H9 (cell line): ENCODE measurements at regions not wholly inside any gene's neighbourhood (a gene's known extent, or its start where the extent isn't known, plus 50 kb on each side); places are given as distances from the start of the nearest gene placed in this dataset.

Source experiments
- DNase-seq: peaks from one replicate; pipeline ENCODE4 v3.0.0-alpha.2; 2017
- H2AFZ ChIP-seq: one replicate; pipeline ENCODE4 v1.6.1; 2013; ENCODE audit warnings: mild to moderate bottlenecking, low read length, control low read depth, moderate library complexity
- H2AK5ac ChIP-seq: 2 replicates; pipeline ENCODE4 v1.6.1; 2013; ENCODE audit warnings: low read length, control low read depth, mixed read lengths; ENCODE audit not compliant: insufficient read length
- H2BK120ac ChIP-seq: one replicate; pipeline ENCODE4 v1.6.1; 2013; ENCODE audit warnings: low read depth, mild to moderate bottlenecking, low read length, control low read depth, inconsistent platforms; ENCODE audit not compliant: poor library complexity, severe bottlenecking
- H2BK12ac ChIP-seq: 2 replicates; pipeline ENCODE4 v1.6.1; 2013; ENCODE audit warnings: low read length, control low read depth, mixed read lengths, low read depth; ENCODE audit not compliant: insufficient read length
- H2BK15ac ChIP-seq: 2 replicates; pipeline ENCODE4 v1.6.1; 2013; ENCODE audit warnings: low read depth, low read length, control low read depth
- H2BK20ac ChIP-seq: one replicate; pipeline ENCODE4 v1.6.1; 2013; ENCODE audit warnings: low read depth, mild to moderate bottlenecking, low read length, control low read depth, inconsistent platforms; ENCODE audit not compliant: poor library complexity, severe bottlenecking
- H2BK5ac ChIP-seq: 2 replicates; pipeline ENCODE4 v1.6.1; 2013; ENCODE audit warnings: low read length, control low read depth, mixed read lengths; ENCODE audit not compliant: insufficient read length
- H3K14ac ChIP-seq: 2 replicates; pipeline ENCODE4 v1.6.1; 2013; ENCODE audit warnings: low read length, control low read depth; ENCODE audit not compliant: insufficient read depth
- H3K18ac ChIP-seq: 2 replicates; pipeline ENCODE4 v1.6.1; 2013; ENCODE audit warnings: low read depth, mild to moderate bottlenecking, mixed read lengths, low read length, control low read depth; ENCODE audit not compliant: insufficient read length
- H3K23ac ChIP-seq: 2 replicates; pipeline ENCODE4 v1.6.1; 2013; ENCODE audit warnings: low read length, control low read depth, mixed read lengths, low read depth; ENCODE audit not compliant: insufficient read length
- H3K23me2 ChIP-seq: 2 replicates; pipeline ENCODE4 v1.6.1; 2013; ENCODE audit warnings: low read depth, mild to moderate bottlenecking, mixed read lengths, low read length, control low read depth; ENCODE audit not compliant: insufficient read length, poor library complexity, severe bottlenecking
- H3K27ac ChIP-seq: 2 replicates; pipeline ENCODE4 v1.5.1; 2013; ENCODE audit warnings: low read length, control low read depth, mixed read lengths, low read depth; ENCODE audit not compliant: insufficient read length
- H3K27me3 ChIP-seq: 2 replicates; pipeline ENCODE4 v1.6.1; 2013; ENCODE audit warnings: low read length, control low read depth, inconsistent platforms; ENCODE audit not compliant: insufficient read depth
- H3K4ac ChIP-seq: 2 replicates; pipeline ENCODE4 v1.6.1; 2013; ENCODE audit warnings: low read depth, mild to moderate bottlenecking, control low read depth, inconsistent platforms, low read length, moderate library complexity
- H3K4me1 ChIP-seq: 2 replicates; pipeline ENCODE4 v1.6.1; 2013; ENCODE audit warnings: low read length, control low read depth, inconsistent platforms; ENCODE audit not compliant: insufficient read depth
- H3K4me2 ChIP-seq: 2 replicates; pipeline ENCODE4 v1.6.1; 2013; ENCODE audit warnings: low read length, control low read depth, mixed read lengths; ENCODE audit not compliant: insufficient read length, insufficient read depth
- H3K56ac ChIP-seq: 2 replicates; pipeline ENCODE4 v1.6.1; 2013; ENCODE audit warnings: low read depth, mild to moderate bottlenecking, mixed read lengths, low read length, control low read depth; ENCODE audit not compliant: insufficient read length
- H3K79me1 ChIP-seq: 2 replicates; pipeline ENCODE4 v1.6.1; 2013; ENCODE audit warnings: low read depth, mild to moderate bottlenecking, moderate library complexity, low read length, control low read depth, inconsistent platforms; ENCODE audit not compliant: insufficient read depth, poor library complexity, severe bottlenecking
- H3K79me2 ChIP-seq: 2 replicates; pipeline ENCODE4 v1.6.1; 2013; ENCODE audit warnings: low read length, control low read depth, inconsistent platforms; ENCODE audit not compliant: insufficient read depth
- H3K9ac ChIP-seq: 2 replicates; pipeline ENCODE4 v1.6.1; 2013; ENCODE audit warnings: low read length, control low read depth, mixed read lengths; ENCODE audit not compliant: insufficient read length; ENCODE audit errors: extremely low read depth
- H3K9me3 ChIP-seq: one replicate; pipeline ENCODE4 v1.6.1; 2013; ENCODE audit warnings: low read depth, low read length, inconsistent platforms; ENCODE audit not compliant: control insufficient read depth
- H3T11ph ChIP-seq: one replicate; pipeline ENCODE4 v1.6.1; 2013; ENCODE audit warnings: mild to moderate bottlenecking, low read length, control low read depth, inconsistent platforms
- H4K20me1 ChIP-seq: one replicate; pipeline ENCODE4 v1.6.1; 2013; ENCODE audit not compliant: control insufficient read depth, insufficient read length, insufficient read depth
- H4K5ac ChIP-seq: 2 replicates; pipeline ENCODE4 v1.6.1; 2013; ENCODE audit warnings: low read depth, mild to moderate bottlenecking, mixed read lengths, low read length, control low read depth; ENCODE audit not compliant: insufficient read length
- H4K8ac ChIP-seq: replicated peaks from 2 replicates; pipeline ENCODE4 v1.6.1; 2013; ENCODE audit warnings: low read length, control low read depth, mixed read lengths, low read depth; ENCODE audit not compliant: insufficient read length
- H4K91ac ChIP-seq: 2 replicates; pipeline ENCODE4 v1.6.1; 2013; ENCODE audit warnings: low read depth, mild to moderate bottlenecking, moderate library complexity, mixed read lengths, low read length, control low read depth; ENCODE audit not compliant: insufficient read length
- H3K27ac Mint-ChIP-seq, 3 experiments: 2 replicates in 2 of 3; 3 replicates in 1 of 3; pipeline ENCODE4 v1.8.0; 2020 to 2021; ENCODE audit warnings: mixed read lengths in 3 of 3, mild to moderate bottlenecking in 1 of 3, moderate library complexity in 1 of 3
- H3K27me3 Mint-ChIP-seq: 2 replicates; pipeline ENCODE4 v1.8.0; 2021; ENCODE audit warnings: low read depth, mild to moderate bottlenecking, moderate library complexity, mixed read lengths
- H3K36me3 Mint-ChIP-seq, 3 experiments: 2 replicates in 2 of 3; 3 replicates in 1 of 3; pipeline ENCODE4 v1.8.0; 2020 to 2021; ENCODE audit warnings: low read depth in 3 of 3, mixed read lengths in 3 of 3; ENCODE audit not compliant: insufficient read depth in 1 of 3
- H3K4me1 Mint-ChIP-seq, 2 experiments: 2 replicates each; pipeline ENCODE4 v1.8.0; 2020; ENCODE audit warnings: mixed read lengths in 2 of 2
- H3K4me3 Mint-ChIP-seq, 2 experiments: 2 replicates in 1 of 2; 3 replicates in 1 of 2; pipeline ENCODE4 v1.8.0; 2020 to 2021; ENCODE audit warnings: mild to moderate bottlenecking in 2 of 2, mixed read lengths in 2 of 2, moderate library complexity in 1 of 2
- H3K9me3 Mint-ChIP-seq, 2 experiments: 2 replicates in 1 of 2; 3 replicates in 1 of 2; pipeline ENCODE4 v1.8.0; 2020; ENCODE audit warnings: mild to moderate bottlenecking in 2 of 2, mixed read lengths in 2 of 2, moderate library complexity in 1 of 2
- WGBS: extraction: QIAGEN DNeasy Blood & Tissue Kit; methylation state at CpG from one replicate; pipeline ENCODE4 v1.1.7; 2013; ENCODE audit warnings: missing lambda C conversion rate, low lambda C conversion rate, mixed read lengths; ENCODE audit not compliant: insufficient read length; ENCODE audit errors: extremely low coverage; 5-methylcytosine and 5-hydroxymethylcytosine counted together
- TF ChIP-seq, protein P1 (sequence below): fragments of 200-600 bp; sonication (generic); conservative IDR thresholded peaks from 3 replicates; pipeline ENCODE4 v1.8.0; 2021; ENCODE audit warnings: antibody characterized with exemption, mild to moderate bottlenecking

DNA sequence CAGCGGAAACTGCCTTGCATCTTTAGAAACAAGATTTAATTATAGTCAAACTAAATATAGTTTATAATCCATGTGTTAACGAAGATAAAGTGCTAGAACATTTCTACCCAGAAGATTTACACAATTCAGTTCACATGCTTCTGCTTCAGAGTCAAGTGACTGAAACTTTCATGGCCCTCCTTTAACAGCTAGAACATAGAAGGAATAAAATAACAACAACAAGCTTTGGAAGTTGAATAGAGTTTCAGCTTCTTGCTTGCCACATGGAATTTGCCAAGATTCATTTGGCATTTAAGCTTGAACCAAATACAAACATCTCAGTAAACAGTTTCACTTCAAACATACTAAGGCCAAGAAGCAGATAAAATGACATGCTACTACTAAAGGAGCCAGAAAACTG is 676.3 kb upstream of the ANO3 start:
- no CpG with 5 or more reads among the region's 2 CpGs for WGBS
- TF ChIP-seq, protein P1, sequence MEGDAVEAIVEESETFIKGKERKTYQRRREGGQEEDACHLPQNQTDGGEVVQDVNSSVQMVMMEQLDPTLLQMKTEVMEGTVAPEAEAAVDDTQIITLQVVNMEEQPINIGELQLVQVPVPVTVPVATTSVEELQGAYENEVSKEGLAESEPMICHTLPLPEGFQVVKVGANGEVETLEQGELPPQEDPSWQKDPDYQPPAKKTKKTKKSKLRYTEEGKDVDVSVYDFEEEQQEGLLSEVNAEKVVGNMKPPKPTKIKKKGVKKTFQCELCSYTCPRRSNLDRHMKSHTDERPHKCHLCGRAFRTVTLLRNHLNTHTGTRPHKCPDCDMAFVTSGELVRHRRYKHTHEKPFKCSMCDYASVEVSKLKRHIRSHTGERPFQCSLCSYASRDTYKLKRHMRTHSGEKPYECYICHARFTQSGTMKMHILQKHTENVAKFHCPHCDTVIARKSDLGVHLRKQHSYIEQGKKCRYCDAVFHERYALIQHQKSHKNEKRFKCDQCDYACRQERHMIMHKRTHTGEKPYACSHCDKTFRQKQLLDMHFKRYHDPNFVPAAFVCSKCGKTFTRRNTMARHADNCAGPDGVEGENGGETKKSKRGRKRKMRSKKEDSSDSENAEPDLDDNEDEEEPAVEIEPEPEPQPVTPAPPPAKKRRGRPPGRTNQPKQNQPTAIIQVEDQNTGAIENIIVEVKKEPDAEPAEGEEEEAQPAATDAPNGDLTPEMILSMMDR: no peak

More for the DNA sequence above, 676.3 kb upstream of the ANO3 start:
- Histone ChIP-seq H2BK12ac (no peak overlapping the region), H3K27me3 (no peaks in the 10 kb centered on the region), H3K4ac (no peak overlapping the region), H3K23ac (no peak overlapping the region), H3K4me1 (no peaks in the 10 kb centered on the region), H3K23me2 (no peaks in the 10 kb centered on the region), H2BK120ac (no peak overlapping the region), H3K14ac (no peak overlapping the region), H3K79me1 (no peaks in the 10 kb centered on the region), H4K20me1 (no peaks in the 10 kb centered on the region), H3K18ac (no peak overlapping the region), H3K79me2 (no peaks in the 10 kb centered on the region), H2BK5ac (no peak overlapping the region), H3T11ph (no peak overlapping the region), H3K9me3 (no peaks in the 10 kb centered on the region), H4K91ac (no peak overlapping the region), H4K5ac (no peak overlapping the region), H3K4me2 (no peak overlapping the region), H3K27ac (no peak overlapping the region), H3K9ac (no peak overlapping the region), H2BK15ac (no peak overlapping the region), H2AK5ac (no peak overlapping the region), H4K8ac (no peak overlapping the region), H2AFZ (no peak overlapping the region), H3K56ac (no peak overlapping the region), H2BK20ac (no peak overlapping the region)
- Mint-ChIP-seq H3K27me3 (no peaks in the 10 kb centered on the region), H3K27ac (no peak overlapping the region), H3K36me3 (no peaks in the 10 kb centered on the region), H3K4me3 (no peak overlapping the region), H3K9me3 (no peaks in the 10 kb centered on the region), H3K4me1 (no peaks in the 10 kb centered on the region)
- no peak for DNase-seq
